ENCODE measurements at regions not wholly inside any gene's neighbourhood (a gene's known extent, or its start where the extent isn't known, plus 50 kb on each side); places are given as distances from the start of the nearest gene placed in this dataset.
"Not testable (repeated sequence)": the region's sequence is repeated elsewhere in the genome, so short reads cannot be mapped to it uniquely, and the experiment has no call there.

- no peaks in the 10 kb centered on the region for H4K20me1 ChIP-seq (ENCODE audit: low read length)
- CTCF ChIA-PET = no interaction called here
- H3K9me2 ChIP-seq (replicated peaks; ENCODE audit: low read length) = no peaks in the 10 kb centered on the region
- H3K36me3 ChIP-seq (ENCODE audit: low read depth, low read length) = no peaks in the 10 kb centered on the region
- no TSS peak for BruUV-seq (replicated peaks)
- no peak overlapping the region for H2AFZ ChIP-seq (ENCODE audit: low read length)
- no peak overlapping the region for H3K9ac ChIP-seq (ENCODE audit: low read length)
- ATAC-seq (no peak), DNase-seq (no peak)
- no peak overlapping the region for H3K4me2 ChIP-seq (ENCODE audit: low read length)
- H3K9me3 ChIP-seq (ENCODE audit: low read length) = no peaks in the 10 kb centered on the region
- POLR2A ChIA-PET (ENCODE audit: unreplicated experiment) = interaction anchor here (0.6 kb wide), 1 partner anchor 46 kb away, joined by 4 read pairs; no protein-coding TSS in a partner anchor
- no peak for TF ChIP-seq EZH2 (IDR thresholded peaks at IDR 0.05; ENCODE audit: low read length, unreplicated experiment)
- TF ChIP-seq, protein P1, sequence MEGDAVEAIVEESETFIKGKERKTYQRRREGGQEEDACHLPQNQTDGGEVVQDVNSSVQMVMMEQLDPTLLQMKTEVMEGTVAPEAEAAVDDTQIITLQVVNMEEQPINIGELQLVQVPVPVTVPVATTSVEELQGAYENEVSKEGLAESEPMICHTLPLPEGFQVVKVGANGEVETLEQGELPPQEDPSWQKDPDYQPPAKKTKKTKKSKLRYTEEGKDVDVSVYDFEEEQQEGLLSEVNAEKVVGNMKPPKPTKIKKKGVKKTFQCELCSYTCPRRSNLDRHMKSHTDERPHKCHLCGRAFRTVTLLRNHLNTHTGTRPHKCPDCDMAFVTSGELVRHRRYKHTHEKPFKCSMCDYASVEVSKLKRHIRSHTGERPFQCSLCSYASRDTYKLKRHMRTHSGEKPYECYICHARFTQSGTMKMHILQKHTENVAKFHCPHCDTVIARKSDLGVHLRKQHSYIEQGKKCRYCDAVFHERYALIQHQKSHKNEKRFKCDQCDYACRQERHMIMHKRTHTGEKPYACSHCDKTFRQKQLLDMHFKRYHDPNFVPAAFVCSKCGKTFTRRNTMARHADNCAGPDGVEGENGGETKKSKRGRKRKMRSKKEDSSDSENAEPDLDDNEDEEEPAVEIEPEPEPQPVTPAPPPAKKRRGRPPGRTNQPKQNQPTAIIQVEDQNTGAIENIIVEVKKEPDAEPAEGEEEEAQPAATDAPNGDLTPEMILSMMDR (conservative IDR thresholded peaks at IDR 0.05; ENCODE audit: low read depth, low read length) = no peak
- no peak for TF ChIP-seq EZH2phosphoT487 (IDR thresholded peaks at IDR 0.05; ENCODE audit: borderline replicate concordance, low read length)
- intact Hi-C loops (cut with micrococcal nuclease) = no loop called here
- H3K27ac ChIP-seq (ENCODE audit: low read length) = no peak overlapping the region
- no peaks in the 10 kb centered on the region for H3K79me2 ChIP-seq (ENCODE audit: low read length)
- no peaks in the 10 kb centered on the region for H3K27me3 ChIP-seq (ENCODE audit: low read length)
- H3F3A ChIP-seq (ENCODE audit: low read length, unreplicated experiment) = no peaks in the 10 kb centered on the region
- peaks cover 14% of the 10 kb centered on the region for H3K4me1 ChIP-seq (ENCODE audit: insufficient read depth, low read length)
- H3K4me3 ChIP-seq (ENCODE audit: low read length) = no peak overlapping the region
Observed at GRCh38 chr2:200125444-200126284, 170.3 kb downstream of the MAIP1 start.

- POLR2A ChIA-PET (ENCODE audit: unreplicated experiment); BruUV-seq (replicated peaks); DNase-seq; H3K79me2 ChIP-seq (ENCODE audit: low read length); H3K9ac ChIP-seq (ENCODE audit: low read length); intact Hi-C loops (cut with micrococcal nuclease); H3K9me2 ChIP-seq (replicated peaks; ENCODE audit: low read length); H3F3A ChIP-seq (ENCODE audit: low read length, unreplicated experiment); H3K4me2 ChIP-seq (ENCODE audit: low read length); H3K4me3 ChIP-seq (ENCODE audit: low read length); H3K36me3 ChIP-seq (ENCODE audit: low read depth, low read length); H2AFZ ChIP-seq (ENCODE audit: low read length); H3K27ac ChIP-seq (ENCODE audit: low read length); H3K27me3 ChIP-seq (ENCODE audit: low read length); H4K20me1 ChIP-seq (ENCODE audit: low read length); CTCF ChIA-PET; ATAC-seq; H3K9me3 ChIP-seq (ENCODE audit: low read length): not testable (repeated sequence)
- peaks cover 20% of the 10 kb centered on the region for H3K4me1 ChIP-seq (ENCODE audit: insufficient read depth, low read length)
Observed at GRCh38 chr2:200126285-200126670, 170.9 kb downstream of the MAIP1 start.

DNA sequence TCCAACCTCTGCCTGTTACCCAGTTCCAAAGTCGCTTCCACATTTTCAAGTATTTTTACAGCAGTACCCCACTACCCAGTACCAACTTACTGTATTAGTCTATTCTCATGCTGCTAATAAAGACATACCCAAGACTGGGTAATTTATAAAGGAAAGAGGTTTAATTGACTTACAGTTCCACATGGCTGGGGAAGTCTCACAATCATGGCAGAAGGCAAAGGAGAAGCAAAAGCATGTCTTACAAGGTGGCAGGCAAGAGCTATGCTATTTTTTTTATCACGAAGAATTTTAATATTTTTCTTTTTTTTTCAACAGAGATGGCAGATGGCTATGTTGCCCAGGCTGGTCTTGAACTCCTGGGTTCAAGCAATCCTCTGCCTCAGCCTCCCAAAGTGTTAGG lies 171.3 kb downstream of the MAIP1 start:
- H3K27me3 ChIP-seq (ENCODE audit: low read length); H3K79me2 ChIP-seq (ENCODE audit: low read length); ATAC-seq; H3F3A ChIP-seq (ENCODE audit: low read length, unreplicated experiment); H3K4me3 ChIP-seq (ENCODE audit: low read length); BruUV-seq (replicated peaks); DNase-seq; H2AFZ ChIP-seq (ENCODE audit: low read length); H3K9me3 ChIP-seq (ENCODE audit: low read length); H3K9me2 ChIP-seq (replicated peaks; ENCODE audit: low read length); POLR2A ChIA-PET (ENCODE audit: unreplicated experiment); H3K4me2 ChIP-seq (ENCODE audit: low read length); H3K27ac ChIP-seq (ENCODE audit: low read length); H3K9ac ChIP-seq (ENCODE audit: low read length); CTCF ChIA-PET; intact Hi-C loops (cut with micrococcal nuclease); H3K36me3 ChIP-seq (ENCODE audit: low read depth, low read length); H4K20me1 ChIP-seq (ENCODE audit: low read length): not testable (repeated sequence)
- H3K4me1 ChIP-seq (ENCODE audit: insufficient read depth, low read length) = peaks cover 24% of the 10 kb centered on the region

DNA sequence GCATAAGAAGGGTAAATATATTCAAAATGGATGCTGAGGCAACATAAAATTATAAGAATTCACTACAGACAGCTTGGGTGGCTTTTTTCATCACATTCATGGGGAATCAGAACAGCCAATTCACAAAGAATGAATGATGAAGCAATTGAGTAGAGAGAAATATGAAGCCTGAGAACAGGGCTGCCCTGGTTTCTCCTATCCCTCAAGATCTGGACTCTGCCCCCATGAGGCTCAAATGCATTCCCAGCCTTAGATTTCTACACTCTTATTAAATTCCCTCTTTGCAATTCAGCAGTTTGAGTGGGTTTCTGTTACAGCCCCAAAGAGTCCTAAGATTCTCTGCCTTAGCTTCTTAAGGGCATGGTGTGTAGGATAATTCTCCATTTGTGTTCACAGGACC lies 172.5 kb downstream of the MAIP1 start:
- Histone ChIP-seq H3K9ac (ENCODE audit: low read length) (no peak overlapping the region), H3K9me3 (ENCODE audit: low read length) (no peaks in the 10 kb centered on the region), H3K79me2 (ENCODE audit: low read length) (no peaks in the 10 kb centered on the region), H3K27me3 (ENCODE audit: low read length) (no peaks in the 10 kb centered on the region), H3K4me1 (ENCODE audit: insufficient read depth, low read length) (peaks cover 31% of the 10 kb centered on the region), H4K20me1 (ENCODE audit: low read length) (no peaks in the 10 kb centered on the region), H2AFZ (ENCODE audit: low read length) (no peak overlapping the region), H3K4me3 (ENCODE audit: low read length) (no peak overlapping the region), H3K27ac (ENCODE audit: low read length) (no peak overlapping the region), H3K4me2 (ENCODE audit: low read length) (no peak overlapping the region), H3K36me3 (ENCODE audit: low read depth, low read length) (no peaks in the 10 kb centered on the region), H3F3A (ENCODE audit: low read length, unreplicated experiment) (no peaks in the 10 kb centered on the region), H3K9me2 (replicated peaks; ENCODE audit: low read length) (no peaks in the 10 kb centered on the region)
- BruUV-seq (replicated peaks) = no TSS peak
- no peak for ATAC-seq
- POLR2A ChIA-PET (ENCODE audit: unreplicated experiment) = no interaction called here
- TF ChIP-seq EZH2 (IDR thresholded peaks at IDR 0.05; ENCODE audit: low read length, unreplicated experiment) (no peak), EZH2phosphoT487 (IDR thresholded peaks at IDR 0.05; ENCODE audit: borderline replicate concordance, low read length) (no peak)
- TF ChIP-seq, protein P1 (conservative IDR thresholded peaks at IDR 0.05; ENCODE audit: low read depth, low read length) = no peak
- CTCF ChIA-PET = no interaction called here
- DNase-seq = no peak
- intact Hi-C loops (cut with micrococcal nuclease) = no loop called here
